ENCODE measurements at regions not wholly inside any gene's neighbourhood (a gene's known extent, or its start where the extent isn't known, plus 50 kb on each side); places are given as distances from the start of the nearest gene placed in this dataset.

DNA sequence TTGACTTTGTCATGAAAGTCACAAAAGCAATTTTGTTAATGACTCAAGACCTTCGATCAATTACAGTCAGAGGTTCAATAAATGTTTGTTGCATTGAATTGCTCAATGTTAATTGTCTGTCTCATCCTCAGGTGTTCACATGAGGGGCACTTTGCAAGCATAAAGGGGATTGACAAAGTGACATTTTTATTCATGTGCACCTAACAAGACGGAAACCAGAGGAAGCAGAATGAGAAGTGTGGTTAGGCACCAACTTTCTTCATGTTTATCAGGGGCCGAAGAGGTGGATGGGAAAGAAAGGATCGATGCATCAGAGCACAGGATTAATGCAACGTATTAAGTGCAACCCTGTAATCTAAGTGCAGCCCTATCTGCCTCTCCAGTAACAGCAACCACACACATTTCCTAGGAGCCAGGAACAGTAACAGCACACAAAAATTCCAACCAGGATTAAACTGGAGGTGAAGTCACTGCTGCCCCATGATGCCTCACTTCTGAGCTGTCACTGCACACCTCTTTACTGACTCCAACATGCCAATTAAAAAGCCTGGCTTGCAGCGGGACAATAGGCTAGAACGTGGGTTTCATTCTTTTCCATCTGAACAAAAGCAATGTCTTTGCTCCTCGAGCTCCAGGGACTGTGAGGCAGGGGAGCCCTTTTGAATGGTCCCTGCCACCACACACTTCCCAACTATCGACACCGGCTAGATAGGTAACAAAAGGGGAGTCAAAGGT is 262.7 kb downstream of the CD83 start:
- no peaks in the 10 kb centered on the region for H3K36me3 ChIP-seq (ENCODE audit: control insufficient read depth in 4 of 4, insufficient read depth in 4 of 4, low read length in 3 of 4)
- H3K9me3 ChIP-seq (ENCODE audit: control extremely low read depth in 1 of 5, control insufficient read depth in 4 of 5, insufficient read depth in 2 of 5, low read depth in 1 of 5, low read length in 4 of 5) = peaks cover 0 to 6% (median 0%) of the 10 kb centered on the region in 5 experiments
- H3K27ac ChIP-seq (ENCODE audit: insufficient read depth in 1 of 2, low read depth in 1 of 2, low read length in 2 of 2, poor library complexity in 1 of 2, severe bottlenecking in 2 of 2) = no peak overlapping the region
- no peak overlapping the region for H3K4me3 ChIP-seq (ENCODE audit: control insufficient read depth in 1 of 7, extremely low read depth in 1 of 7, insufficient read depth in 4 of 7, low read depth in 2 of 7, low read length in 6 of 7)
- no peaks in the 10 kb centered on the region for H3K27me3 ChIP-seq (replicated peaks in 2 of 5; ENCODE audit: control insufficient read depth in 4 of 5, insufficient read depth in 5 of 5, low read length in 4 of 5)
- no peak for DNase-seq
- ChIA-PET CTCF (no interaction called here), POLR2A (no interaction called here)
- 72% methylated on average over 5 of the region's 10 CpGs for WGBS (ENCODE audit: insufficient coverage)
- H3K4me1 ChIP-seq (ENCODE audit: control extremely low read depth in 1 of 4, control insufficient read depth in 4 of 4, insufficient read depth in 4 of 4, low read length in 3 of 4) = peaks cover 14 to 50% (median 28%) of the 10 kb centered on the region in 4 experiments

DNA sequence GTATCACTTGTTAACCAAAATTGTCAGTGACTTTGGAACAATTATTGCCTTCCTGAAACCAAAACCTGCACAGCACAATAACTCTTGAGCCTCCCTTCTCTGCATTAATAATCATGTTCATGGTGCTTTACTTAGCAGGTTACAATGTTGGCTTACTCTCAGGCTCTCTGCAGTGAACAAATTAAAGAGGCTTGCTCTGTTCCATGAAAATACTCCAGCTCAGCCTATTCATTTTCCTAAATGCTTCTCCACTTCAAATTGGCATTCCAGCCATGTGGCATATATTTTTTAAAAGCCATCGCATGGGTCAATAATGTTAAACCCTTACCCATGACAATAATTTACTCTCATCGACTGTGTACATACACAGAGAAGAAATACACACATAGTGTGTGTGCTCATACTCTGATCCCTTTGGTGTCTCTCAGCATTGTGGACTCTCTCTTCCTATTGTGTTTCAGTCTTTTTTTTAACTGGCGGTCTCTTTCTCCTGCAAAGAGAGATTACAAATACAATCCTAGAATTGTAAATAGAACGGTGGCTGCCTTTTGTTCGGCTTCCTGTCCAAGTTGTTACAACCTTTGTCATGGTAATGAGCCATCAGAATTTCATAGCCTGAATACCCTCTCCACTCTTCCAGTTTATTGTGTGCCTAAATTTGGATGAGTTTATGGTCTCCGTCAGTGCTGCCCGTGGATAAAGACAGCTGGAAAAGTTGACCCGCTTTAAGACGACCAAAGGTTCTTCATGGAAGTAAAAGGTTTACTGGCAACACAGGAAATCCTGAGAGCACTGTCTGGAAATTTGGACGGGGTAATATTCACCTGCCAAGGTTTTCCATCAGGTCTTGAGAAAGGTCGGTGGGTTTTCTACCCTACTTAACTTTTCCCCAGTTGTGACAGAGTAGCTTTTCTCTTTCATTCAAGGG is 263.6 kb downstream of the CD83 start:
- no peak for DNase-seq
- Histone ChIP-seq H3K4me1 (ENCODE audit: control extremely low read depth in 1 of 4, control insufficient read depth in 4 of 4, insufficient read depth in 4 of 4, low read length in 3 of 4) (peaks cover 11 to 44% (median 28%) of the 10 kb centered on the region in 4 experiments), H3K27me3 (replicated peaks in 2 of 5; ENCODE audit: control insufficient read depth in 4 of 5, insufficient read depth in 5 of 5, low read length in 4 of 5) (no peaks in the 10 kb centered on the region), H3K36me3 (ENCODE audit: control insufficient read depth in 4 of 4, insufficient read depth in 4 of 4, low read length in 3 of 4) (no peaks in the 10 kb centered on the region), H3K4me3 (ENCODE audit: control insufficient read depth in 1 of 7, extremely low read depth in 1 of 7, insufficient read depth in 4 of 7, low read depth in 2 of 7, low read length in 6 of 7) (no peak overlapping the region), H3K9me3 (ENCODE audit: control extremely low read depth in 1 of 5, control insufficient read depth in 4 of 5, insufficient read depth in 2 of 5, low read depth in 1 of 5, low read length in 4 of 5) (peaks cover 0 to 6% (median 0%) of the 10 kb centered on the region in 5 experiments), H3K27ac (ENCODE audit: insufficient read depth in 1 of 2, low read depth in 1 of 2, low read length in 2 of 2, poor library complexity in 1 of 2, severe bottlenecking in 2 of 2) (no peak overlapping the region)
- WGBS (ENCODE audit: insufficient coverage) = 96% methylated on average over 10 of the region's 11 CpGs
- POLR2A ChIA-PET = no interaction called here
- CTCF ChIA-PET = no interaction called here

DNA sequence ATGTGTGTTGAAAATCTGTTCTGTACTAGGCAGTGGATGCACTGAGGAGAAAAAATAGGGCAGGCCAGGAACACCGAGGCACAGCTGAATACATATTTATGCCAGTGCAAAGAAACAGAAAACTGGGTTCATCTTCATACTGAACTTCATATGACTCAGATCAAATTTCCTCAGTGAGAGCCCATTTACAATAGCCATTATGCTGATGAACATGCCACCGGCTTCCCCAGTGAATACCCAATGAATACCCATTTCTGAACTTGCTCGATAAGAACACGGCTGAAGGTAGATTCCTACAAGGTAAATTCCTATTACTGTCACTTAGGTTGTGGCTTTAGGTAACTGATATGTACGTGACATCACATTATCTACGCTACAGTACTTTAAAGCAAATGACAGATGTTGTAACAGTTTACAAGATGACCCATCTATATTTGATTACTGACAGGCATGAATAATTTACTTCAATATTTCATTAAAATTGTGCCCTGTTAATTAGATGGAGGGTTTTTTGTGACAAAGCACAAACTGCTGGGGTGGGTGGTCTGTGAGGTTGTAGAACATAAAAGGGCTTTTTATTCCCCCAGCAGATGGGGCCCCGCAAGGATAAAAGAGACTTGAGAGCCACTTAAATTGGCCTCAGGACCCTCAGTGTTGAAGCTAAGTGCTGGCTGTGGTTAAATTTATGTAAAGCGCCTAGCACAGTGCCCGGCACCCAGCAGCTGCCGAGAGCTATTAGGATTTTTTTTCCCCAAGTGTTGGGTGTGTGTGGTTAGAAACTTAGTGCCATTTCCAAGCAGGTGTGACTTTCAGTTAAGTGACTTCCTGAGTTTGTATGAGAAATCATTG is 264.5 kb downstream of the CD83 start:
- ChIA-PET POLR2A (no interaction called here), CTCF (interaction anchor here (0.6 kb wide), 1 partner anchor 191 kb away, joined by 3 read pairs; no protein-coding TSS in a partner anchor)
- peaks cover 0 to 6% (median 0%) of the 10 kb centered on the region in 5 experiments for H3K9me3 ChIP-seq (ENCODE audit: control extremely low read depth in 1 of 5, control insufficient read depth in 4 of 5, insufficient read depth in 2 of 5, low read depth in 1 of 5, low read length in 4 of 5)
- H3K27me3 ChIP-seq (replicated peaks in 2 of 5; ENCODE audit: control insufficient read depth in 4 of 5, insufficient read depth in 5 of 5, low read length in 4 of 5) = no peaks in the 10 kb centered on the region
- H3K36me3 ChIP-seq (ENCODE audit: control insufficient read depth in 4 of 4, insufficient read depth in 4 of 4, low read length in 3 of 4) = no peaks in the 10 kb centered on the region
- DNase-seq = peak in 2 of 3 donors; percentile 26 to 48
- peaks cover 16 to 51% (median 35%) of the 10 kb centered on the region in 4 experiments for H3K4me1 ChIP-seq (ENCODE audit: control extremely low read depth in 1 of 4, control insufficient read depth in 4 of 4, insufficient read depth in 4 of 4, low read length in 3 of 4)
- WGBS (ENCODE audit: insufficient coverage) = 93% methylated on average over 3 of the region's 10 CpGs
- no peak overlapping the region for H3K4me3 ChIP-seq (ENCODE audit: control insufficient read depth in 1 of 7, extremely low read depth in 1 of 7, insufficient read depth in 4 of 7, low read depth in 2 of 7, low read length in 6 of 7)
- H3K27ac ChIP-seq (ENCODE audit: insufficient read depth in 1 of 2, low read depth in 1 of 2, low read length in 2 of 2, poor library complexity in 1 of 2, severe bottlenecking in 2 of 2) = no peak overlapping the region

DNA sequence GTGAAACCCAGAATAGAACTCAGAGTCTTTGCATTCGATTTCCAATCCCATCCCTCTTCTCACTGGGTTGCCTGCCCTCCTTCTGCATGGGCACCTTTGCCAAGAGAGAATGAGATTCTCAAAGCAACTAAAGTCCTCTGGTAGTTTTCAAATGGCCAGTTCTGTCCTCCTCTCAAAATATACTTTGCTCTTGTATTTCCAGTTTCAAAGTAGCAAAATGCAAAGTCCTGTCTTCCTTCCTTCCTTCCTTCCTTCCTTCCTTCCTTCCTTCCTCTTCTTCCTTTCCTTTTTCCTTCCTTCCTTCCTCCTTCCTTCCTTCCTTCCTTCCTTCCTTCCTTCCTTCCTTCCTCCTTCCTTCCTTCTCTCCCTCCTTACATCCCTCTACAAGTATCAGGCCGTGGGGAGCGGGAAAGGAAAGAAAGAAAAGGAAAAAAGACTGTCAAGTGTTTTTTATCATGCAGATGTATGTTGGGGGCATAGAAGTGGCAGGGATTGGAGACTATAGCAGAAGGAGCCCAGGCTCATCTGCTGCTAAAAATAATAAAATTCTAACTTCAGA is 265.2 kb downstream of the CD83 start:
- DNase-seq = peak in 1 of 3 donors; percentile 26
- no peak overlapping the region for H3K27ac ChIP-seq (ENCODE audit: insufficient read depth in 1 of 2, low read depth in 1 of 2, low read length in 2 of 2, poor library complexity in 1 of 2, severe bottlenecking in 2 of 2)
- 0% methylated on average over 1 of the region's 3 CpGs for WGBS (ENCODE audit: insufficient coverage)
- ChIA-PET CTCF (interaction anchor here (0.6 kb wide), 1 partner anchor 190 kb away, joined by 3 read pairs; no protein-coding TSS in a partner anchor), POLR2A (no interaction called here)
- H3K27me3 ChIP-seq (replicated peaks in 2 of 5; ENCODE audit: control insufficient read depth in 4 of 5, insufficient read depth in 5 of 5, low read length in 4 of 5) = no peaks in the 10 kb centered on the region
- peaks cover 16 to 53% (median 35%) of the 10 kb centered on the region in 4 experiments for H3K4me1 ChIP-seq (ENCODE audit: control extremely low read depth in 1 of 4, control insufficient read depth in 4 of 4, insufficient read depth in 4 of 4, low read length in 3 of 4)
- no peaks in the 10 kb centered on the region for H3K36me3 ChIP-seq (ENCODE audit: control insufficient read depth in 4 of 4, insufficient read depth in 4 of 4, low read length in 3 of 4)
- H3K4me3 ChIP-seq (ENCODE audit: control insufficient read depth in 1 of 7, extremely low read depth in 1 of 7, insufficient read depth in 4 of 7, low read depth in 2 of 7, low read length in 6 of 7) = no peak overlapping the region
- H3K9me3 ChIP-seq (ENCODE audit: control extremely low read depth in 1 of 5, control insufficient read depth in 4 of 5, insufficient read depth in 2 of 5, low read depth in 1 of 5, low read length in 4 of 5) = peaks cover 0 to 4% (median 0%) of the 10 kb centered on the region in 5 experiments

DNA sequence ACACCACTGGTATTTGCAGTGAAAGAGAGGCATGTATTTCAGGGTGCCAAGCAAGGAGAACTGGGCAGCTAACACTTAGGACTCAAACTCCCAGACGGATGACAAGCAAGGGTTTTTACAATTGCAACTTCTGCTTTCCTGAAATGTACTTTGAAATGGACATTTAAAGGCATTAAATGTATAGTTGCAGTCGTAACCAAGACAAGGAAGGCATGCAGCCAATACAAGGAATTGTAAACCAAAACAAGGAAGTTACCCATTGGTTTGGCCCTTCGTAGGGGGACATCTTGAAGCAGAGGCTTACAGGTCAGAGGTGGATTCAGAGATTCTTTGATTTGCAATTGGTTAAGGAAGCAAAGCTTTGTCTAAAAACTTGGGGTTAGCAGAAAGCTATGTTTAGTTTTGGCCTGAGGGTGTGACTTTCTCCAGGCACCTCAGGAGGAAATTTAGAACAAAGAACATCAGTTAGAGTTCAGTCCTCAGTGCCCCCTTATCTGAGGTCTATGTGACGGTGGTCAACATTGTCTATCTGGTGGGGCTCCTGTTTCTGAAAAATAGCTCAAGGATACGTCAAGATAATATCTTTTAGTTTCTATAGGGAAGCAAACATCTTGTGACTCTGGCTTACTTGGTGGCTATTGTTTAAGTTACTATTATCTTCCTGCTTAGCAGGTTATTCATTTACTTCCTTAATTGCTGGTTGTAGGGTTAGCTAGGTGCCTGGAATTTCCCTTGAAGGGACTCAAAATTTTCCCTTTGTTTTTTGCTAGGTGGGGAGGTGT is 266.0 kb downstream of the CD83 start:
- Histone ChIP-seq H3K4me1 (ENCODE audit: control extremely low read depth in 1 of 4, control insufficient read depth in 4 of 4, insufficient read depth in 4 of 4, low read length in 3 of 4) (peaks cover 16 to 53% (median 35%) of the 10 kb centered on the region in 4 experiments), H3K4me3 (ENCODE audit: control insufficient read depth in 1 of 7, extremely low read depth in 1 of 7, insufficient read depth in 4 of 7, low read depth in 2 of 7, low read length in 6 of 7) (no peak overlapping the region), H3K9me3 (ENCODE audit: control extremely low read depth in 1 of 5, control insufficient read depth in 4 of 5, insufficient read depth in 2 of 5, low read depth in 1 of 5, low read length in 4 of 5) (no peaks in the 10 kb centered on the region), H3K36me3 (ENCODE audit: control insufficient read depth in 4 of 4, insufficient read depth in 4 of 4, low read length in 3 of 4) (no peaks in the 10 kb centered on the region), H3K27me3 (replicated peaks in 2 of 5; ENCODE audit: control insufficient read depth in 4 of 5, insufficient read depth in 5 of 5, low read length in 4 of 5) (no peaks in the 10 kb centered on the region), H3K27ac (ENCODE audit: insufficient read depth in 1 of 2, low read depth in 1 of 2, low read length in 2 of 2, poor library complexity in 1 of 2, severe bottlenecking in 2 of 2) (no peak overlapping the region)
- POLR2A ChIA-PET = no interaction called here
- CTCF ChIA-PET = interaction anchor here (1.7 kb wide), 1 partner anchor 10 kb away, joined by 4 read pairs; no protein-coding TSS in a partner anchor
- WGBS (ENCODE audit: insufficient coverage) = 50% methylated on average over 4 of the region's 5 CpGs
- peak in 2 of 3 donors; percentile 64 to 75 for DNase-seq

All from common myeloid progenitor, CD34-positive (primary cell).